GM18873 (cell line): ENCODE measurements at regions not wholly inside any gene's neighbourhood (a gene's known extent, or its start where the extent isn't known, plus 50 kb on each side); places are given as distances from the start of the nearest gene placed in this dataset.
"Not testable (repeated sequence)": the region's sequence is repeated elsewhere in the genome, so short reads cannot be mapped to it uniquely, and the experiment has no call there.

Source experiments
- ATAC-seq: cut with Tn5 transposase; IDR thresholded peaks from one replicate; pipeline ENCODE4 v1.9.1; 2021; ENCODE audit warnings: mild to moderate bottlenecking, moderate library complexity, moderate number of reproducible peaks; ENCODE audit not compliant: unreplicated experiment, low FRiP score

DNA sequence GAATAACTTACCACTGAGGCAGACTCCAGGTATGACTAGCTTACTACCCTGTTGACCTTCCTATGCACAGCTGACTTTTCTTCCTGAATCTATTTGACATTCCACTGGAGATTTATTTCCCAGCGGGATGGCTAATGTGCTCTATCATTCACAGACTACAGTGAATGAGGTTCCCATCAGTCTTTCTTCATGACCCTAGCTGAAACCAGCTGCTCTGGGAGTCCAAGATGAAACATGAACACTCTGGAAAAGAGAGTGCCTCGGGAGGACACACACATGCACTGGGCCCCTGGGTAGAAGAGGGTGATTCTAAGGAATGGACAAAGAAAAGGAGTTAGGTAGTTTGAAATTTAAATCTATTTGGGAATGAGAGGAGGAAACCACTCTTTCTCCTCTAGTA is 82.6 kb upstream of the DST start:
- ATAC-seq = no peak

GRCh38 chr6:56724455-56724854 is 81.8 kb upstream of the DST start:
- no peak for ATAC-seq

DNA sequence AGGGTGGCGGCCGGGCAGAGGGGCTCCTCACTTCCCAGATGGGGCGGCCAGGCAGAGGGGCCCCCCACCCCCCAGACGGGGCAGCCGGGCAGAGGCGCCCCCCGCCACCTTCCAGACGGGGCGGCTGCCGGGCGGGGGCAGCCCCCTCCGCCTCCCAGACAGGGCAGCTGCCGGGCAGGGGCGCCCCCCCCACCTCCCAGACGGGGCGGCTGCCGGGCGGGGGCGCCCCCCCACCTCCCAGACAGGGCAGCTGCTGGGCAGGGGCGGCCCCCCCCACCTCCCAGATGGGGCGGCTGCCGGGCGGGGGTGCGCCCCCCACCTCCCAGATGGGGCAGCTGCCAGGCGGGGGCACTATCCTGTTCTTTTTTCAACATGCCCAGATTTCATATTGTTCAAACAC is 78.2 kb upstream of the DST start:
- ATAC-seq = no peak

DNA sequence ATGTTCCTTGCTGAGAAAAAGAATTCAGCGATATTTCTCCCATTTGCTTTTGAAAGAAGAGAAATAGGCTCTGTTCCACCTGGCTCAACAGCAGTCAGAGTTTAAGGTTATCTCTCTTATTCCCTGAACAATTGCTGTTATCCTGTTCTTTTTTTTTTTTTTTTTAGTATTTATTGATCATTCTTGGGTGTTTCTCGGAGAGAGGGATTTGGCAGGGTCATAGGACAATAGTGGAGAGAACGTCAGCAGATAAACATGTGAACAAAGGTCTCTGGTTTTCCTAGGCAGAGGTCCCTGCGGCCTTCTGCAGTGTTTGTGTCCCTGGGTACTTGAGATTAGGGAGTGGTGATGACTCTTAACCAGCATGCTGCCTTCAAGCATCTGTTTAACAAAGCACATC is 77.5 kb upstream of the DST start:
- not testable (repeated sequence) for ATAC-seq

GRCh38 chr6:56719315-56720058 is 76.8 kb upstream of the DST start:
- not testable (repeated sequence) for ATAC-seq

DNA sequence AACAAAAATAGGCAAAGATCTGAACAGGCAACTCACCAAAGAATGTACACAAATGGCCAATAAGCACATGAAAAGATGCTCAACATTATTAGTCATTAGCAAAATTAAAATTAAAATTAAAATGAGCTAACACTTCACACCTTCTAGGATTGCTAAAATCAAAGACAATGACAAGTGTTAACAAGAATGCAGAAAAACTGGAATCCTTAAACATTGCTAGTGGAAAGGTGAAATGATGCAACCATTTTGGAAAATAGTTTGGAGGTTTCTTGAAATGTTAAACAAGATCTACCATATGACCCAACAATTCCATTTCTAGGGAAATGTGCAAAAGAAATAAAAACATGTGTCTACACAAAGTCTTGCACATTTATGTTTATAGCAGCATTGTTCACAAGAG is 75.5 kb upstream of the DST start:
- no peak for ATAC-seq

- ATAC-seq = no peak
Measured at GRCh38 chr6:56716229-56716628, 73.5 kb upstream of the DST start.

- no peak for ATAC-seq
Measured at GRCh38 chr6:56715741-56716140, 73.1 kb upstream of the DST start.

GRCh38 chr6:56714982-56715456 is 72.3 kb upstream of the DST start:
- ATAC-seq = no peak

DNA sequence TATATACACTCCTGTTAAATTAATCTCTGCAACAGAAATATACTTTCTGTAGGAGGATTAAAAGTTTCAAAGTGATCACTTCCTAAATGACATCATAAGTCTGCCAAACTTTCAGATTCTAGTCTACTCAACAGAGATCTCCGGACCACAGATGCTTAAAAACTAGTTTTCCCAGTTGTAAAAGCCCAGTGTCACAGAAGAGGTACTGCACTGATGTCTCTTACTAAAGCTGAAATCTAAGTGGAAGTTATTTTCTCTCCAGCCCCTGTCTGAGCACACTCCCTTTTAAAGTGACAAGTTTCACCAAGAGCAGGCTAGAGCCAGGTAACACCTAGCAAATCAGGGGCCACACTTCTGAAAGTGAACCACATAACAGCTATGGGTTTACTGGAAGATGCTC is 71.6 kb upstream of the DST start:
- ATAC-seq = no peak

GRCh38 chr6:56713254-56713672 is 70.6 kb upstream of the DST start:
- ATAC-seq = no peak

DNA sequence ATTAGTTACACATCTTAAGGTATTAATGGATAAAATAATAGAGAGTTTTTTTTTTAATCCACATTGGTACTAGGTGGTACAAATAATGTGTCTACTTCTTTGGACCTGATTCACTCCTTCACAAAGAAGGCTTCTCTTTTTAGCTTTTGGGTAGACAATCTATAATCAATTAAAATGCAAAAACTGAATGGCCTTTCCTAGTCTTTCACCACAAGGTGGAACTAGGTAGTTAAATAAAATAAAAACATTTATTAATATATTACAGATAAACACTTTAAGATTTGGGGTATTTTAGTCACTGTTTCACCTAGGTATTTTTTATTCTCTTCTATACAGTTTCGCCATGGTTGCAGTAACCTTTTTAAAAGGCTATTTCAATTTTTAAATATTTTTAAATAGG is 68.3 kb upstream of the DST start:
- ATAC-seq = no peak

GRCh38 chr6:56709650-56710049 is 67.0 kb upstream of the DST start:
- ATAC-seq = no peak

DNA sequence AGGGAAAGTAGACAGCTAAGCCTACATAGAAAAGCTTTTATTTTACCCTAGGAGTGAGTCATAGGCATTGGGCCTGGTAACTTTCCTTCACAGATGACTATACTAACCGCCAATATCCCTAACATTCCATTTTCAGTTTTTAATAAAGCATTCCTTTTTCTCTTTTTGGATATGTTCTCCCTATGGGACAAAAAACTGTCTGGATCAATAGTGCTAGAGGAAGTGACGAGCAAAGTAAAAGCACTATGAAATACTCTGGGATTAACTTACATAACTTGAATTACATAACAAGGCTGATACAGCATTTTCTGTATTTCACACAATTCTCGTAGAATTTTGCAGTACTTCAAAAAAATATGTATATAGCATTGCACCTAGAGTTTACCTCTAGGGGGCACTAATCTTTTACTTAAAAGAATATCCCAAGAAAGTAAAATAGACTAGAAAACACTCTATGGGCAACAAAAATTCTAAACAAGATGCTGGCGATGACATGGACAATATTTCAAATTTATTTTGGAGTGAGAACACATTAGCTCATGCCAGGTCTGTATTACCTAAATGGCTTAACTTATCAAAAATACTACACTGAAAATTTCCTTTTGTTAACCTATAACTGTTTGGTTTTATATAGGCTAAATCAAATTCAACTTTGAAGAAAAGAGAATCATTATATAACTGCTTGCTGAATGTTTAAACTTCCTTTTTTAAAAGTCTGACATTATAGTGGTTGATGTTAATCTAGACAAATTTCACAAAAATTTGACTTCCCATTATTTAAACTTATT is 66.3 kb upstream of the DST start:
- ATAC-seq = no peak

DNA sequence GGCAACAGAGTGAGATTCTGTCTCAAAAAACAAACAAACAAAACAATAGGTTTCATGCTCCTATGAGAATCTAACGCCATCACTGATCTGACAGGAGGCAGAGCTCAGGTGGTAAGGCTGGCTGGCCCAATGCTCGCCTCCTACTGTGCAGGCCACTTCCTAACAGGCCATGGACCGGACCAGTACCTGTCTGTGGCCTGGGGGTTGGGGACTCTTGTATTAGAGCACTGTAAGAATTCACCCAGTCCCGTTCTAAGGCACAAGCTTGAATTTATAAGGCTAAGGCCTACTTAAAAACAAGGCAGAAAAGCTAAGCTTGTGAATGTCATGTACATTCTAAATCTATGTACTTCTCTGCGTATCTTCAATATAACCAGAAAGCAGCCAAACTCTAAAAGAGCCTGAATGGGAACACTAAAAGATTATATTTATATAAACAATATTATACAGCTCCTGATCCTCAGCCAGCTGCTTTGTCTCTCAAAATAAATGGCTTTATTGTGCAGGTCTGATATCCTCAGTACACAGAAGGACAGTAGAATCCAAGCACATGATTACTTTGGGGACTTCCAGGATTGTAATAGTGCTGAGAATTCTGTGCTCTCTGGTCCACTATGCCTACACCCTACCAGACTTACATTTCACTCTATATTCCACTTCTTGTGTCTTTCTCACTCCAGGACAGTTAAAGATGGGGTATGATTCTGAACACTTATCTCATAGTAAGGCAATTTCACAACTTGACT is 64.5 kb upstream of the DST start:
- ATAC-seq = no peak

DNA sequence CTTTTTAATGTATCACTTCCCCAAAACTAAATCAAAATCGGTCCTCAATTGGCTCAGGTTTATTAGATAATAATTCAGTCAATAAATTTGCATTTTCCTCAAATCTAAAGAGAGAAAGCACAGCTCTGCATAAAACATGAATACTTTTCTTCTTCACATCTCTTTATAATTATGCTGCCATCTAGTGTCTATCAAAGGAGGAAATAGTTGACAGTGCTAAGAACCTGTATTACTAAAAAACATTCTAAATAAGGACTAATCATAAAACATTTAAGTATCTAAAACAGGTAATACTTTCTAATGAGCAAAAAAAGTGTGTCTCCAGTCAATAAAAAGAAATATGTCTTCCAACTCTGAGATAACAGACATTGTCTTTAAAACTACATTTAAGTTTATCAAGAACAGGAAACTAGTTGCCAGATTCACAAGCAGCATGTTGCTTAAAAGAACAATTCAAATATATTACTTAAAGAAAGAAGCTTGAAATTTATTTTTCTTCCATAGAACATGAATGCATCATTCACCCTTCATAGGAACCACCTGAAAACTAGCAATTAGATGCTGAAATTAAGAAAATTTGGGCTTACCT is 56.5 kb upstream of the DST start:
- ATAC-seq = no peak

- ATAC-seq = no peak
Measured at GRCh38 chr6:56695702-56696101, 53.0 kb upstream of the DST start.

DNA sequence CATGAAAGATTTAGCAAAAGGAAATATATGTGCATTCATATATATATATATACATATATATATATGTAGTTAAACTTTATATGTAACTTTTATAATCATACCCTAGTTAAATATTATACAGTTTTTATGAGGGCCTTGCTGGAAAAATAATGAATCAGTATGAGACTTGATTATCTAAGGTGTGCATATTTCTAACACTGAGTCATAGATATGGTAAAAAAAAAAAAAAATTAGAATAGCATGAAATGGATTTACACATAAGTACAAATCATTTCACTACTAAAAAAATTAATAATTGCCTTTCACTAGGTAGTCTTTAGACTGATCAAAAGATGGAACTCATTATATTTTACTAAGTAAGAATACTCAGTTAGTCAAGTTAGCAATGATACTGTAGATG is 51.3 kb upstream of the DST start:
- ATAC-seq = no peak

GRCh38 chr6:56693246-56693607 is 50.5 kb upstream of the DST start:
- no peak for ATAC-seq

DNA sequence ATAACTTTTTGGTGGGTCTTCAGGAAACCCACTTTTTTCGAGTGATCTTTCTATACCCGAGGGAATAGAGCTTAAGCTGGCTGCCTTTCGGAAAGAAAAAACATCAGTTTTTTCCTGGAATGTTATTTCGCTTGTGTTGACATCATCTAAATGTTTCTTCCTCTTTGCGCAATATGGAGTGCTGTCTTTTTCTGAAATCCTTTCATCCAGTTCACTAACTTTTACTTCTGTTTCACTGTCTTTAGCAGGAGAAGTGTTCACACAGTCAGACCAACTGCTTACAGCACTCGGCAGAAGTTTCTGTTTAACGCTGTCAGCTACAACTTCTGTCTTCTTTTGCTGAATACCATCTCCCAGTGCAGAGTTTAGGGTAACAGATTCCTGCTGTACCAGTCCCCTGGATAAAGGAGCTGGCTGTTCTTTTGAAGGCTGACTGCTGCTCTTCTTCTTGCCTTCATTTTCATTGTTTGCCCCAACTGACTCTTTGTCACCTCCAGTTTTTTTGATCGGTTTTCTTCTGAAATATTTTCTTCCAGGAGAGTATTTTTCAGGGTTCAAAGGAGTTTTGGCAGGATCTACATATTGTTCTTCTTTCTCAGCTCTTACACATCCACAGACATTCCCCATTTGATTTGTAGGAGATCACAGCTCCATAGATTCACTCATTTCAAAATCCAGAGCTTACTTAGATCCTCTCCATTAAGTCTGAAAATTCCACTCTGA is 50.0 kb upstream of the DST start:
- ATAC-seq = no peak
